HG03025 (cell line): ENCODE measurements at regions not wholly inside any gene's neighbourhood (a gene's known extent, or its start where the extent isn't known, plus 50 kb on each side); places are given as distances from the start of the nearest gene placed in this dataset.

Experiments
- ATAC-seq: cut with Tn5 transposase; IDR thresholded peaks from one replicate; pipeline ENCODE4 v1.9.1; 2021; ENCODE audit warnings: mild to moderate bottlenecking, moderate library complexity; ENCODE audit not compliant: unreplicated experiment, low FRiP score

GRCh38 chr15:62972814-62973213, 69.7 kb upstream of the TPM1 start:
- no peak for ATAC-seq

DNA sequence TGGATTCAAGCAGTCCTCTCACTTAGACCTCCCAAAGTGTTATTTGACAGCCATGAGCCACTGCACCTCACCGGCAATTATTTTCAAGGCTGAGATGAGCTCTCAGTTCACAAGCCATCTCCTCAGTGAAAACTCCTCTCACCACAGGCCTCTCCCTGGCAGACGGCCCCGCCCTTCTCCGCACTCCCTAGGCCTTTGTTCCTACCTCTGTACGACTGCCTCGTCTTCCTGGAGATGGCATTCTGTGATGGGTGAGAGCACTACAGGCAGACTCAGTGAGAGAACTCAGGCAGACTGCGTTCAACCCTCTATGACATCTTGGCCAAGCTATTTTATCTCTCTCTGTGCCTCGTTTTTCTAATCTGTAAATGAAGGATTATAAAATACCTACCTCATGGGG, 67.0 kb upstream of the TPM1 start:
- ATAC-seq, result no peak

DNA sequence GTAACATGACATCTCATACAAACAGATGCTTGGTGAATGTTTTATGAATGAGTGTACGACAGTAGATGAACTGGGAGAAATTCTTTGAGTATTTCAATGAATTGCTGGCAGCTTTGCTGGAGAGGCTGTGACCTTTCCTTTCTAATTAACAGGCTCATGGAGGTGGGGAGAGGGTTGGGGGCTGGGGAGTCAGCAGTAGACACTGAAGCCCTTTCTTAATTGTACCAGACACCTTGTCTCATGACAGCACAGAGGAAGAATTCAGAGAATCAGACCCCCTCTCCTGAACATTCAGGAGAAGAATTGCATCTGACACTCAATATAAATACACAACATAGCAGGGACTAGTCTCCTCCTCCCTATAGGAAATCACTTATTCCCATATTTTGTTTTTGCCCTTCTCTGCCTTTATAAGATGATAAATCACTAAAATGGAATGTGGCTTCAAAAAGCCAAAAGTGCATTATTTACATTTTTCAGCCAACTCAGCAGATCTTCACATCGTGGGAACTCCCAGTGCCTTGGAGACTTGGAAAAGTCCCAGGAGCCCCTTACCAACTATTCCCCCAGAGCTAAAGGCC, 66.2 kb upstream of the TPM1 start:
- no peak for ATAC-seq

DNA sequence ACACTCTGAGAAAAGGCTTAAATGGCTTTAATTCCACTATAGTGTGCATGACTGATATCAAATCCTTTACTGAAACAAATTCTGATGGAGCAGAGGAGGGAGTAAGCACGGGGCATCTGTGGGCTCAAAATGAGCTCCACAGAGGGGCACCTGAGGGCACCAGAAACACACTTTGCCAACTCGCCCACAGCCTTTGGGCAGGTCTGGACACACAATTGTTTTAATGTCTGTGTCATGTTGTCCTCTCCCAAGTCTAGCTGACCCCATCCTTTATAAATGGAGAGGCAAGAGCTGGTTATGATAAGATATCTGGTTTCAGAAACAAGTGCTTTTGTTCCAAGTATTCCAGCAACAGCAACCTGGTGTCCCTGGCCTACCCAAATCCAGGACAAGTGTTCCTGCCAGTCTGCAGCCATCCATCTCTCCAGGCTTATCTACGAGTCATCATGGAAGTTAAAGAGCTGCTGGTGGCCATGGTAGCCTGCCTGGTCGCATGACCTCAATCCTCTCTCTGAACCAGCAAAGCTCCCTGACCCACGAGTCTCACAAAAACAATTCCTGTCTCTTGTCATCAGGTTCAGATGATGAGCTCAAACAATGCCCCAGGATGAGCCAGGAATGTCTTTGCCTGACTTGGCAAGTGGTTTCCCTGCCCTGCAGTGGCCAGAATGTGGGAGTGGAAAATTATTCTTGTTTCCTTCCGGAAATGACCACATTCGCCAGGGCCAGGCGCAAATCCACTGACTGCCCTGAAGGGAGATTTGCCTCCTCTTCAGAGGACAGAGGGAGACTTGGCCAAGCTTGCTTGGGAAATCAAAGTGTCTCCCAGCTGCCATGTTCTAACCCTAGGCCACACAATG, 64.4 kb upstream of the TPM1 start:
- ATAC-seq, result no peak

GRCh38 chr15:62979252-62979651, 63.3 kb upstream of the TPM1 start:
- no peak for ATAC-seq

DNA sequence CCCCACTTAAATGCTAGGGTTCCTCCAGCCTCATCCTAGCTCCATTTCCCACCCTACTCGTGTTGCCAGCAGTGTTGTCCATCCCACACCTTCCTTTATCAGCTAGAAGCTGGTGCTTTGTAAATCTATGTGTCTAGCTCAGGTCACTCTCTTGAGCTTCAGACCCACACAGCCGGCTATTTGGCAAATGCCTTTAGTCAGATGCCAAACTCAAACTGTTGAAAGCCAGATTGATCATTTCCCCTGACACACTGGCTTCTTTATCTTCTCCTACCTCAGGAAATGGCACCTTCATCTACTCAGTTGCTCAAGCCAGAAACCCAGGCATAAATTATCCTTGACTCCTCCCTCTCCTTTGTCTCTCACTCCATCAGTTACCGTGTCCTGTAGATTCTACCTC, 61.5 kb upstream of the TPM1 start:
- ATAC-seq, result no peak

DNA sequence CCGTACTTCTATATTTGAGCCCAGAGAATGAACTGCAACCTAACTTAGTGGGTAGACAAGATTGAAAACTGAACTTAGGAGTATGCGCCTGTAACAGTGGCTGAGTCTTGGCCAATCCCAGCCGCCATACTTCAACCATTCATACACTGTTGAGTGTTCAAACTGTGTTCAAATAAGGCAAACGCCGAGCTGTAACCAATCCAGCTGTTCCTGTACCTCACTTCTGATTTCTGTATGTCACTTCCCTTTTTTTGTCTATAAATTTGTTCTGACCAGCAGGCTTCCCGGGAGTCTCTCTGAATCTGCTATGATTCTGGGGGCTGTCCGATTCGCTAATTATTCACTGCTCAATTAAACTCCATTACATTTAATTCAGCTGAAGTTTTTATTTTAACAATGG, 58.6 kb upstream of the TPM1 start:
- no peak for ATAC-seq

DNA sequence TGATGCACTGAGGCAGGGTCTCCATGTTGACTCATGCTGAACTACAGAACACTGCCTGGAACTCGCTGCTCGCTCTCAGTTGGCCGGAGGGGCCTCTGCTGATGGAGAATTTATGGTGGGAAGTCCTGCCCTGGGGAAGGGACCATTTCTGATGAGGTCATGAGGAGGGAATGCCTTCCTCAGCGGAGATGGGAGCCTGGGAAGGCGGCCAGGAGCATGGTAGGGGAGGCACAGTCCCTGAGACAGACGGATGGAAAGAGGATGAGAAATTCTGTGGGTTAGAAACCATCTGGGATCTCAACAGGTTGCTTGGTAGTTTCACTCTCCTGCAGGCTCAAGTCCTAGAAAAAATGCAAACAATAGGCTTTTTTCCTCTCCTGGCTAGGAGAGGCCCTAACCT, 56.8 kb upstream of the TPM1 start:
- no peak for ATAC-seq

GRCh38 chr15:62986948-62987347, 55.6 kb upstream of the TPM1 start:
- ATAC-seq, result no peak

GRCh38 chr15:62988701-62989100, 53.8 kb upstream of the TPM1 start:
- no peak for ATAC-seq

DNA sequence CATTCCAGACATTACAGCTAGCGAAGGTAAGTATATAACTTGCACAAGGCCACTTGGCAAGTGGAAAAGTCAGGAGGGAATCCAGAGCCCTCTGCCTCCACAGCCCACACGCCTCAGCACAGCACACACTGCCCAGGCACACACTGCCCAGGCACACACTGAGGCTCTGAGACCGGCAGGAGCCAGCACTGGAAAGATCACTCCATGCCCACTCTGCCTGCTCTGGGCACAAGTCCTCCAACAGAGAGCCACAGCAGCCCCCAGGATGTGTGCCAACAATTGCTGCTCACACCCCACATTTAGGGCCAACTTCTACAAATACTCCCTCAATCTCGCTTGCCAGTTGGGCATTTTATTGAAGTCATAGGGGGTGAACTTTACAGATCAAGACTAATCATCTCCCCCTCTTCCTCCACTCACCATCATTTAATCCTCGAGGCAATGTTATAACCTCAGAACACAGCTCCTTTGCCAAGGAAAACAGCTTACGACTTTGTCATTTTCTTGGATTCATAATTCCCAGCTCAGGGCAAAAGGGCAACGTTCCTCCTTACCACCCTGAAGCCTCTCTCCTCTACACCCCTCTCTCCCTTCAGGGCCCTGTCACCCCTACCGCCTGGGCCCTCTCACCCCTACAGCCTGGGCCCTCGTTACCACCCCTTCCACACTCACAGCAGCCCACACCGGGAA, 53.0 kb upstream of the TPM1 start:
- ATAC-seq, result no peak

DNA sequence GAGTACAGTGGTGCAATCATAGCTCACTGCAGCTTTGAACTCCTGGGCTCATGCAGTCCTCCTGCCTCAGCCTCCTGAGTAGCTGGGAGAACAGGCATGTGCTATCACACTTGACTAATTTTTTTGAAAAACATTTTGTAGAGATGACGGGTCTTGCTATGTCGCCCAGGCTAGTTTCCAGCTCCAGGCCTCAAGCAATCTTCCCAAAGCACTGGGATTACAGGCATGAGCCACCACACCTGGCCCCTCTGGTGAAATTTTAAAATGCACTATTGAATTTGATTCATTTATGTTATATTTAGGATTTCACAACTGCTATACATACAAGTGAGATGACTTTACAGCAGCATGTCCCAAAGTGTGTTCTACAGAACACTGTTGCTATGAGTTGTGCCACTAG, 50.8 kb upstream of the TPM1 start:
- no peak for ATAC-seq

DNA sequence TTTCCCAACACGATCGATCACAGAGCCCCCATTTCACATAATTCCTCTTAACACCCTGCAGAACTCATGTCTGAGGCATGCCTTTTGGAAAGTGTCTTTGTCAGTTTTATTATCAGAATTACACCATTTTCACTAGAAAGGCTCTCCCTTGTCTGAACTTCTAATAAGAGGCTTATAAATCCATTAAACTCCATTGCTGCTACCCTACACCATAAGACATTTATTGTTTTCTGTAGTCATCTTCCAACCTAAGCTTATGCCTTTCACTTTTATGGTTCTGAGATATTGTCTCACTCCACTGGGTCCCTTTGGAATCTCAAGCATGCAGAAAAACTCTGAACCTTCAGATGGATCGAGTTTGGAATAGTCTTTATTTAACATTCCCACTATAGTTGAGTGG, 50.2 kb upstream of the TPM1 start:
- no peak for ATAC-seq
